ENCODE measurements at regions not wholly inside any gene's neighbourhood (a gene's known extent, or its start where the extent isn't known, plus 50 kb on each side); places are given as distances from the start of the nearest gene placed in this dataset.
"Not testable (repeated sequence)": the region's sequence is repeated elsewhere in the genome, so short reads cannot be mapped to it uniquely, and the experiment has no call there.

DNA sequence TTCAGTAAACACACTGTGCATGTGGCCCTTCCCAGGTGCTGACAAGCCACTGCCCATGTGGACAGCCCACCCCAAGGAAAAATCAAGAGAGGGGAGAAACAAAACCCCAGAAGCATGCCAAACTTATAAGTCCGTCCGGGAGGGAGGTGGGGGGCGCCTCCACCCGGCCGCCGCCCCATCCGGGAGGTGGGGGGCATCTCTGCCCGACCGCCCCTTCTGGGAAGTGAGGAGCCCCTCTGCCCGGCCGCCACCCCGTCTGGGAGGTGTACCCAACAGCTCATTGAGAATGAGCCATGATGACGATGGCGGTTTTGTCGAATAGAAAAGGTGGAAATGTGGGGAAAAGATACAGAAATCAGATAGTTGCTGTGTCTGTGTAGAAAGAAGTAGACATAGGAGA, 53.8 kb upstream of the C2CD4B start:
- DNase-seq (ENCODE audit: low read depth in 3 of 3), result no peak

DNA sequence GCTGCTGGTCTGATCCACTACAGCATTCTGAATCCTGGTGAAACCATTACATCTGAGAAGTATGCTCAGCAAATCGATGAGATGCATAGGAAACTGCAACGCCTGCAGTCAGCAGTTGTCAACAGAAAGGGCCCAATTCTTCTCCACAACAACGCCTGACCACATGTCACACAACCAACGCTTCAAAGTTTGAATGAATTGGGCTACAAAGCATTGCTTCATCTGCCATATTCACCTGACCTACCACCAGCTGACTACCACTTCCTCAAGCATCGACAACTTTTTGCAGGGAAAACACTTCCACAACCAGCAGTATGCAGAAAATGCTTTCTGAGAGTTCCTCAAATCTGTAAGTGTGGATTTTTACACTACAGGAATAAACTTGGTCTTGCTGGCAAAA, 54.7 kb upstream of the C2CD4B start:
- no peak for DNase-seq (ENCODE audit: low read depth in 3 of 3)

DNA sequence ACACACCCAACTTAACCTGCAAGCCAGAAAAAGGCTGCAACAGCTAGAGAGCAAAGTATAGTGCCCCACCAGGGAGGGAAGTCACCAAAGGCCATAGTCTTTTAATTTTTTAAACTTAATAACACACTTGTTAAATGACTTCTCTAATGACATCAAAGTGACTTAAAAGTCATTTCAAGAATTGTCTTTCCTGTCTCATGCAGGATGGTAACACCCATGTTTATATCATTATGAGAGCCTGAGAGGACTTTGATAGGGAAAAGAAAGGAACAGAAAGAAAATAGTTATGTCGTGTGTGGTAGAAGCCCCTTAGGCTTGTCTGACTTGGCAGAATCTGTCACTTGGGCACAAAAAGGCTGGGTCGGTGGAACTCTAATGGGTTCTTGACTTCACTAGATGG, 57.9 kb upstream of the C2CD4B start:
- no peak for DNase-seq (ENCODE audit: low read depth in 3 of 3)

DNA sequence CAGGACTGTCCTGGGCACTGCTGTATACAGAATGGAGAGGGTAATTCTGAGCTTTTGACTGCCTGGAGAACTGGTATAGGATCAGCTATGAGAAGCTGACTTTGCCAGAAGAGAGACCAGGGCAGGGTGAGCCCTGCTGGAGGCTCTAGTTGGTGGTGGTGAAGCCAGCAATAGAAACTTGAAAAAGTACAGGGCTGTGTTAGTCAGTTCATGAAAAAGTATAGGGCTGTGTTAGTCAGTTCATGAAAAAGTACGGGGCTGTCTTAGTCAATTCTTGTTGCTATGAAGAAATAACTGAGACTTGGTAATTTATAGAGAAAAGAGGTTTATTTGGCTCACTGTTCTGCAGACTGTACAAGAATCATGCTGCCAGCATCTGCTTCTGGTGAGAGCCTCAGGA, 63.5 kb upstream of the C2CD4B start:
- no peak for DNase-seq (ENCODE audit: low read depth in 3 of 3)

- no peak for DNase-seq (ENCODE audit: low read depth in 3 of 3)
Observed at GRCh38 chr15:62231856-62232255, 66.8 kb upstream of the C2CD4B start.

GRCh38 chr15:62240121-62241096, 75.3 kb upstream of the C2CD4B start:
- no peak for DNase-seq (ENCODE audit: low read depth in 3 of 3)

DNA sequence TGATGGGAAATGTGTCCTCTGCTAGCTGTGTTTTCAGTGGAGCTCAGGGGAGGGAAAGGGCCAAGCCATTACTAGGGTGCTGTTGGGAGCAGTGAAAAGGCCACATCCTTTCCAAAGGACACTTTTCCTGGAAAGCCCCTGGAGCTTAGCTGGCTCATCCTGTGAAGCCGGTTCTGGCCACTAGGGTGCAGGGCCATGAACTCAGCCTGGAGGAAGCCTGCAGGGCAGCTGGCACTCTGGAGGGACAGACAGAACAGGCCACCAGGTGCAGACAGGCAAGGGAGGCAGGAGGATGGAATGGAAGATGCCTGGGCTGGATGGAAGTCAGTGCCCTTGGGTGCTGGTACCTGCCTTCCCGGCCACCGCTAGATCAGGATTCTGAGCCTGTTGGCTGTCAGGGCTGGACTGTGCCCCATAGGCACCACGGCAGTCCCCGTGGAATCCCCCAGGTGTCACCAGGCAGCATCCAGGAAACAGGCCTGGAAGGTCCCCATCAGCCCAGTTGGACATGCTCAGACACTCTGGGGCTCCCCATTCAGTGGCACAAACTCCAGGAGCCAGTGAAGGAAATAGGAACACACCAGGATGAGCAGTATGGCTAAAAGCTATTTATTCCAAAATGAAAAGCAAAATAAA, 76.2 kb upstream of the C2CD4B start:
- DNase-seq (ENCODE audit: low read depth in 3 of 3), result no peak

DNA sequence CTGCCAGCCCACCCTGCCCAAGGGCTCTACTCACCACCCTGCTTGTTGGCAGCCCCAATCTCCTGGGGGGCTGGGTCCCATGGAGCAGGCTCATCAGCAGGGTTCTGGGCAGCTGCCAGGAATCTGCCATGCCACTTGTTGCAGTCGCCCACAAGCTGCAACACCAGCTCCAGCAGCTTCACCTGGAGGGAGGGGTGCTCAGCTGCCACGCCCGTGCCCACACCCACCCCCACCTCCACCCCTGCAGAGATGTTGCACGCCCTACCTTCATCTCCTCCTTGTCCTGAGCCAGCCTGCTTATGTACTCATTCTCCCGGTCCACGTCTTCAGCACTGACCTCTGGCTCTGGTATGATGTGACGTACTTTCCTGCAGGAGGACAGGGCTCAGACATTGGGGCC, 77.9 kb upstream of the C2CD4B start:
- DNase-seq (ENCODE audit: low read depth in 3 of 3), result no peak

DNA sequence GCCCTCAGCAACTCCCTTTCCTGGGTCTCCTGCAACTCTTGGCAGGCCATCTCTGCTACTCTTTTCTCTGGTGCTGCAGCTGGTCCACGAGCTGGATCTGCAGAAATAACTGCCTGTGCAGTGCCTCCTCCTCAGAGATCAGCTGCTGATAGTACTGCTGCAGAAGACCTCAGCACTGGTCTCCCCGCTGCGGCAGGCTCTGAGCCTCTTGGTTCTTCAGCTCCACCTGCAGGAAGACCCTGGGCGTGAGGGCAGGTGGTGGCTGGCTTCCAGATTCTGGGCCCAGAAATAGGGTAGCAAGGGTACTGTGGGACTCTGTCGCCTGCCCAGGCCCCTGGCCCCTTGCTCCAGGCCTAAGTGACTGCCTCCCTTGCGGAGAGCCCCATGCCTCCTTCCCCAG, 79.7 kb upstream of the C2CD4B start:
- no peak for DNase-seq (ENCODE audit: low read depth in 3 of 3)

DNA sequence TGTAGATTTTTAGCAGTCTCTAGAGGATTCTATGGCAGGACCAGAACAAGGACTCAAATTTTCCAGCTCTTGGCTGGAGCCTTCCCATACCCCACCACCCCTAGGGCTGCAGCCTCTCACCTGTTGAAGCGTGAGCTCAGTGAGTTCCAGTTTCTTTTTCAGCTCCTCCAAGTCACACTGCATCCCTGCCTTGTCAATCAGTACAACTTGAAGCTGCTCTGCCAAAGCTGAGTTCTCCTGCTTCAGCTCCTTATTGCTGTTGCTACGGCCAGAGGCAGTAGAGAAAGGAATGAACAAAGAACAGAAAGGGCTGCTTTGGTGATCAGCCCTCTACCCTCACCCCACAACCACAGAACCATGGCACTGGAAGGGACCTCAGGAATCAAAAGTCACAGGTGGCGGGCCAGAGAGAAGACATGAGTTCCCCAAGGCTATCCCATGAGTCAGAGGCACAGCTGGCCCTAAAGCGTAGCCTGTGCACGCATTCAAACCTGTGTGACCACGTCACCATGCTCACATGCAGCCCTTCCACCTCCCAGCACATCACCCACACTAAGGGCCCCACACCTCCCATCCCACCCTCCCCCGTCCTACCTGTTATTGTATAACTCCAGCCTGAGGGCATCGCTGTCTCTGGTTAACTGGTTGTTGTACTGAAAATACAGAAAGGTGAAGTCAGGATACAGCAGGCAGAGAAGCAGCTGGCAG, 83.3 kb upstream of the C2CD4B start:
- no peak for DNase-seq (ENCODE audit: low read depth in 3 of 3)

DNA sequence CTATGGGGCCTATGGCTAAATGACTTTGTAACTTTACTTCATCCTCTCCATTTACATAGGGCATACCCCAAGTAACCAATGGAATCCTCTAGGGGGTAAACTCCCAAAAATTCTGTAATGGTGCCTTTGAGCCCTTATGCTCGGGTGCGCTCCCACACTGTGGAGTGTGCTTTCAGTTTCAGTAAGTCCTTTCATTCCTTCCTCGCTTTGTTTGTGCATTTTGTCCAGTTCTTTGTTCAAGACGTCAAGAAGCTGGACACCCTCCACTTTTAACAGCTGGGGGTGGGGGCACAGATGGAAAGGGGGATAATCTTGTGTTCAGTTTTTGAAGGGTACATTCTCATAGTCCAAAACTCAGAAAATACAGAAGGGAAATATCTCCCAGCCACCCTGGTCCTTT, 84.4 kb upstream of the C2CD4B start:
- DNase-seq (ENCODE audit: low read depth in 3 of 3), result no peak

- no peak for DNase-seq (ENCODE audit: low read depth in 3 of 3)
Observed at GRCh38 chr15:62250186-62250585, 85.1 kb upstream of the C2CD4B start.

DNA sequence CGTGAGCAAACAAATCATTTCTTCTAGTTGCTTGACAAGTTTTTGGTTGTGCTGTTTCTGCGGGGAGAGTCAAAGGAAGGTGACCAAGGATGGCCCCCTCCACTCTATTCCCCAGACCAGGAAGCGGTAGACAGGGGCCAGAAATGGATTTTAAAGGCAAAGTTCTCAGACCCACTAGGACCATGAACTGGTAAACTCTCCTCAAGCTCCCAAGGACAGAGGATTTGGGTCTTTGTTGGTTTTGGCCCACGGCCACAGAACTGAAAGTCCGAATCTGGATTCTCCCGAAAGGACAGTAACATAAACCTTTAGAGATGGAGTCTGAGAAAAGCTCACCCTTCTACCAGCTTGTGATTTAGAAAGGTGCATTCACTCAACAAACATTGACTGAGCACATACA, 85.9 kb upstream of the C2CD4B start:
- DNase-seq (ENCODE audit: low read depth in 3 of 3), result no peak

DNA sequence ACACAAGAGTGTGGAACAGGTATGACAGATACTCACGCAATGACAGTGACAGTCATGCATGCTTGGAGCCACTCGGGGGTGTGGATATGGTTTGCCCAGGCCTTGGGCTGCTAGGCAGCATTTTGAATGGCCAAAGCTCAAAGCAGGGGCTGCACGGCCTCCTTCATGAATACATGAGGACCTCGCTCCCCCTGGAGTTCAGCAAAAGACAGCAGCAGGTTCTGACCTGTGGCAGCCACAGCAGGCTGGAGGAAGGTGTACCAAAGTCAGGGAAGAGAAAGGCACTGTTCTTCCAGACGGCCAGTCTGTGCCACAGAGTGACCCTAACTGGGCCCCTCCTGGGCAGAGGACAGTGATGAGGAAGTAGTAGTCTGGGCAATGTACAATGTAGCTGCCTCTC, 88.2 kb upstream of the C2CD4B start:
- DNase-seq (ENCODE audit: low read depth in 3 of 3), result no peak

- DNase-seq (ENCODE audit: low read depth in 3 of 3), result peak; percentile 52 to 63 (median 59)
Observed at GRCh38 chr15:62254137-62254934, 89.3 kb upstream of the C2CD4B start.

- not testable (repeated sequence) for DNase-seq (ENCODE audit: low read depth in 3 of 3)
Observed at GRCh38 chr15:62256430-62256829, 91.3 kb upstream of the C2CD4B start.

DNA sequence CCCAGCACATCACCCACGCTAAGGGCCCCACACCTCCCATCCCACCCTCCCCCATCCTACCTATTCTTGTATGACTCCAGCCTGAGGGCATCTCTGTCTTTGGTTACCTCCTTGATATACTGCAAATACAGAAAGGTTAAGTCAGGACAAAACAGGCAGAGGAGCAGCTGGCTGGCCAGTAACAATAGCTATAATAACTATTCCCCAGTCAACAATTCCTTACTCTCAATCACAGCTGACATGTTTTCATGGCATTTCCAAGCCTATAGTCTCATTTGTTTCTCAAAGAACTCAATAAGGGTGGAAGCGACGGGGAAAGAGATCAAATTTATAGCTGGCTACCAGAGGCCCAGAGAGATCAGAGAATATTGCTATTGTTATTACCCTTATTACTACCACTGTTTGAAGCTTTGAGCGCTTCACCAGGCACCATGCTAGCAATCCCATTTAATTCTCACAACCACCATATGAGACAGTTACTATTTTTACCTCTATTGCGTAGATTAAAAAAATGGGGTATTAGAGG, 93.0 kb upstream of the C2CD4B start:
- DNase-seq (ENCODE audit: low read depth in 3 of 3), result no peak

DNA sequence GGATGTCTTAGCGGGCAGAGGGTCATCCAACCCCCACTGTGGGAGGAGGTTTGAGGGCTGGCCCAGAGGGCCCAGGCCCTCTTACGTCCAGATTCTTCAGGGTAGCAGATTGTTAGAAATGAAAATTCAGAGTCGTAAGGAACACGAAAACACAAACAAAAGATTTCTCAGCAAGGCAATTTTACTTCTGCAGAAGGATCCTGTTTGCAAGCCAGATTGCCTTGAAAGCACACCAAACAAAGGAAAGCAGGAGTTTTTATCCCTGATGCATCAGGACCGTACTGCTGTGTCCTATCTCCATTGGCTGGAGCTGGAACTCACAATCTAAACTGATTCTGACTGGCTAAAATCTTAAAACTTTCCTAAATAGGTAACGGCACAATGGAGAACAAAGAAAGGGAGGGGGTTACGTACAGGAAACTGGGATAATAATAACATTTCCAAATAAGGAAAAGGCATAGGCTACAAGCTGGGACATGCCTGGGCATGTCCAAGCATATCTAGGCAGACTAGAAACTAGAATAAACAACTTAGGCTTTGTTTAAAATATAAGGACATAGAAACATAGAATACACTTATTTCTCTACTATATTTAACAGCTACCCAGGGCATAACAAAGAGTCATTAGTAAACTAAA, 97.3 kb upstream of the C2CD4B start:
- DNase-seq (ENCODE audit: low read depth in 3 of 3), result no peak

GRCh38 chr15:62264196-62264595, 99.1 kb upstream of the C2CD4B start:
- no peak for DNase-seq (ENCODE audit: low read depth in 3 of 3)

DNA sequence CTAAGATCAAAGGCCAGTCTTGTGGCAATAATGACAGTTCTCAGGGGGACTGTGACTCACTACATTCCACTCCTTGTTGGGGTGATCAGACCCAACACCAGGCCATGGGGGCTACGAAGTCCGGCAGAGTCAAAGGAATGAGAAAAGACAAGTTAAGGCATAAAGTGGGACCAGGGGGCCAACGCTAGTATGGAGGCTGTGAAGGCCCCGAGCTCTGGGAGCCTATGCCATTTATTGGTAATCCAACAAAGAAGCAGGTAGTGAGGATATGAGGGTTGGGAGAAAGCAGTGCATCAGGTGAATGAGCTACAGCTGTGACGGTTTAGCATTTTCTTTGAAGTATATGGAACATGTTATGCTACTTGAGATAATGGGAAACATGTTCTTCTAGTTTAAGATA, 104.4 kb upstream of the C2CD4B start:
- no peak for DNase-seq (ENCODE audit: low read depth in 3 of 3)

Measured in stimulated activated CD4-positive, alpha-beta T cell treated with anti-CD3 and anti-CD28 coated beads, TNF-alpha, amount 100 ng/mL, for 48 hours (primary cell).